HG03045 (cell line): ENCODE measurements at regions not wholly inside any gene's neighbourhood (a gene's known extent, or its start where the extent isn't known, plus 50 kb on each side); places are given as distances from the start of the nearest gene placed in this dataset.
"Not testable (repeated sequence)": the region's sequence is repeated elsewhere in the genome, so short reads cannot be mapped to it uniquely, and the experiment has no call there.

Experiments used
- ATAC-seq: cut with Tn5 transposase; IDR thresholded peaks from one replicate; pipeline ENCODE4 v1.9.1; 2021; ENCODE audit warnings: mild to moderate bottlenecking, moderate library complexity; ENCODE audit not compliant: unreplicated experiment

DNA sequence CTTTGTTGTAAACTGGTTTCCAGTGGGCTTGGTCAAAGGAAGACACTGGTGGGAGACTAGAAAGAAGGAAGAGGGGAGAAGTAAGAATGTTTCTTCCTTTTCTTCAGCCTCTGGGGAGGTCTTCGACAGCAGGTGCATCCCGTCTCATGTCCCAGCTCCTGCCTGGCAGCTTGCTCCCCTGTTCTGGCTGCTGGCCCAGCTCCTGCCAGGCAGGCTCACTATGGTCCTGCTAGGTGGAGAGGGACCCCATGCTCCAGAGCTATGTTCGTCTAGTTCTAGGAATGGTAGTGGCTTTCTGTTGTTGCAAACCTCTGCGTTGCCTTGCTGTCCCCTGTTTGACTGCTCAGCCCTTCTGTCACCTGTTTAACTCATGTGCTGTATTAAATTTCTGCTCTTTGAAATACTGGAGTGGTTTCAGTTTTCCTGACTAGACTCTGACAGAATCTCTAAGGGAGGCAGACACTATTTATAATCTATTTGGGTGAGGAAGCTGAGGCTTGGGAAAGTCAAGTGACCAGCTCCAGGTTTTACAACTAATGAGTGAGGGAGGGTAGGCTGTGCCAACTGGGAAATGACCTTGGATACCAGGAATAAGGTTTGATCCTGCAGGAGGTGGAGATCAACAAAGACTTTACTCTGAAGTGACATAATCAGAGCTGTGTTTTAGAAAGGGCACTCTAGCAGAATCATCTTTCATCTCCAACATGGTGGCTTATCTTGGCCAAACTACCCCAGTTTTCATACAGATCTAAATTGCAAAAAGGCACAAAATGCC lies 94.7 kb upstream of the DDHD1 start:
- no peak for ATAC-seq

DNA sequence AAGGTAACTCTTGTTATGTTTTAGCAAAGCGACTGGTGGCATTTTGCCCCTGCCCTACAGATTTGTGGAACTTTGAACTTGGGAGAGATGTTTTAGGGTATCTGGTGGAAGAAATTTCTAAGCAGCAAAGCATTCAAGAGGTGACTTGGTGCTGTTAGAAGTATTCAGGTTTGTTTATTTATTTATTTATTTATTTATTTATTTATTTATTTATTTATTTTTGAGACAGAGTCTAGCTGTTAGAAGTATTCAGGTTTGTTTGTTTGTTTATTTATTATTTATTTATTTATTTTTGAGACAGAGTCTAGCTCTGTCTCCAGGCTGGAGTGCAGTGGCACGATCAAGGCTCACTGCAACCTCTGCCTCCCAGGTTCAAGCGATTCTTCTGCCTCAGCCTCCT lies 89.8 kb upstream of the DDHD1 start:
- ATAC-seq: not testable (repeated sequence)

DNA sequence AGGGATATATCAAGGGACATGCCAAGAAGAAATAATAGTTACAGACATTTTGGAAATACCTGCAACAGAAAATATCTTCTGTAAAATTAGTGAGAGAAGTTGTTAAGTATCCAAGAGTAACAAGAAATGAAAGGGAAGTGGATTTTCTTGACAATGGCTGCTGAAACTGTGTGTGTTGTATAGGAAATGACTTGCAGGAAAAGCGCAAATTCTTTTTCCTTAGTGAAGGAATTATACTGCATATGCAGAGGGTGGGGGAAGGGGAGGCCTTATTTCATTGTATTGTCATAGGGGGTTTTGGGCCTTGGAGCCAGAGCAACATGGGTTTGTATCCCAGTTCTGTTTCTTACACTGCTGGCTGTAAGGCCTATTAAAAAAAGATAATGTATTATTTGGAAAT lies 84.4 kb upstream of the DDHD1 start:
- no peak for ATAC-seq

DNA sequence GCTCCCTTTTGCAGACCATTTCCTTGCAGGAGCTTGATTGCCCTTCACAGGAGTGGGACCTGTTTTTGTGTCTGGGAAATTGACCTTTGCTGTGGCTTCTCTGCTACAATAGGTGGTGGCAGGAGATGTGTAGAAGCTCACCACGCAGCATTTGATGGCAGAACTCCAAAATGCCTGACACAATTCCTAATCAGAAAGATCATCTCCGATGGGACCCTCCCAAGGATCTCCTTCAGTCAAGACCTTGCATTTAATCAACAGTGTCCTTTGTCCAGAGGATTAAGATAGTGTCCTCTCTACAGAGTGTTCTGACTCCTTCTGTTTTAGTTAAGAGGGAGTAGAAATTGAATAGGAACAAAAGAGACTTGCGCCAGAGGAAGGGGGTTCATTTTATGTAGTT lies 83.6 kb upstream of the DDHD1 start:
- no peak for ATAC-seq

DNA sequence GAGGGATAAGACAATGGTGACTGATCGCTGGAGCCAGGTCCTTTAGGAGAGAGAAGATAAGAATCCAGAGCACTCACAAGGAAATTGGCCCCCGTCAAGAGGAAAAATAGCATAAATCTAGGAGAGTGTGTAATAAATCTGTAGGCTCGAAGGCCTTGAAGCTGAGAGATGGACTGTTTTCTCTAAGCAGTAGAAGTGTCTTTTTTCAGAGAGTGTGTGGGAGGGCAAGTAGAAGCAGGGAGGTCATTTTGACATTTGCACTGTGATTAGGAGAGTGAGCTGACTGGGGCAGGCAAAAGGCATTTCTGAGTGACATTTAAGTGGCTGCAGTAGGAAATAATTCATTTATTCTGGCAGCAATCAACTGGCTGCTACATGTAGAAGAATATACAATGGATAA lies 78.0 kb upstream of the DDHD1 start:
- ATAC-seq: no peak

DNA sequence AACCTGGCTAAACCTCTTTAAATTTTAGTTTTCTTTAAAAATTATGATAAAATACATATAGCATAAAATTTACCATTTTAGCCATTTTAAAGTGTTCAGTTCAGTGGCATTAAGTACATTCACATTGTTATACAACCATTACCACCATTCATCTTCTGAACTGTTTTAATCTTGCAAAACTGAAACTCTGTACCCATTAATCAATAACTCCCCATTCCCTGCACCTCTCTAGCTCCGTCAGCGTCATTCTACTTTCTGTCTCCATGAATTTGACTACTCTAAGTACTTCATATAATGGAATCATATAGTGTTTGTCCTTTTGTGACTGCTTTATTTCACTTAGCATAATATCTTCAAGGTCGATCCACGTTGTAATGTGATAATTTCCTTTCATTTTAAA lies 75.8 kb upstream of the DDHD1 start:
- no peak for ATAC-seq

DNA sequence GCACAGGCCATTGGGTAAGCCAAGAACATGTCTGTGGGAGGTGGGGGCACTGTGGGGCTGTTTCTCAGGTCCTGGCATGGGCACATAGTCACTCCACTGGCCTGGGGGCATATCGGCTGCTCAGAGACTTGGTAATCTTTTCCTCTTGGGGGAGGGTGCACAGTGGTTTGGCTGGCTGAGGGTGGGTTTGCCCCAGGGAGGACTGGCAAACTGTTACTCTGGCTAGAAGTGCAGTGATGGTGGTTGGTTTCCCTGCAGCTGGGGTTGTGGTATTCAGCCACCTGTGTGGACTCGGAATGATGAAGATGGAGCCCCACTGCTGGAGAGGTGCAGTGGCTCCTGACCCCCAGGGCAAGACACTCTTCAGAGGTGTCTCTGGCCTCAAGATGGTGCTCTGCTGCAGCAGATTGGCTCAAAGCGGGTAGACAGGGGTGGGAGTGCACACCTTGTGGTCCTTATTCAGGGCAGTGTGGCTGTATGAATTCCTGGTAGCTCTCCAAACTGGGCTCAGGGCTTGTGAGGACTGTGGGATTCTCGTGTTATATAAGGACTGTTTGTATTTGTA lies 74.1 kb upstream of the DDHD1 start:
- no peak for ATAC-seq

DNA sequence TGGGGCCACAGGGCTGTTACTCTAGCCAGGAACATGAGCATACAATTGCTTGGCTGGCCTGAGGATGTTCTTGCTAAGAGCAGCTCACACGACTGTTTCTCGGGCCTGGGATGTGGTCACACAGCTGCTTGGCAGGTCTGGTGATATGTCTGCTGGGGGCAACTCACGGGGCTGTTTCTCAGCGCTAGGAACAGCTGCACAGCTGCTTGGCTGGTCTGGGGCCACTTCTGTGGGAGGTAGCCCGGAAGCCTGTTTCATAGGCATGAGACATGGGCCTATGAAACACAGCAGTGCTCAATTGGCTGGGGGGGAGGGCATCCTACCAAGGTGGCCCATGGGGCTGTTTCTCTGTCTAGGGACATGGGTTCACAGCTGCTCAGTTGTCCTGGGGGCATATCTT lies 73.4 kb upstream of the DDHD1 start:
- no peak for ATAC-seq

DNA sequence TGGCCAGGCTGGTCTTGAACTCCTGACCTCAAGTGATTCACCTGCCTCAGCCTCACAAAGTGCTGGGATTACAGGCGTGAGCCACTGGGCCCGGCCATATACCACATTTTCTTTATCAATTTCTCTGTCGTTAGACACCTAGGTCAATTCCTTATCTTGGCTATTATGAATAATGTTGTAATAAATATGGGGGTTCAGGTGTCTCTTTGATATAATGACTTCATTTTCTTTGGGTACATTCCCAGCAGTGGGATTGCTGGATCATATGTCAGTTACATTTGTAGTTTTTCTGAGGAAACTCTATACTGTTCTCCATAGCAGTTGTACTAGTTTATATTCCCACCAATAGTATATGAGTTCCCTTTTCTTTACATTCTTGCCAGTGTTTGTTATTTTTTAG lies 67.8 kb upstream of the DDHD1 start:
- no peak for ATAC-seq

DNA sequence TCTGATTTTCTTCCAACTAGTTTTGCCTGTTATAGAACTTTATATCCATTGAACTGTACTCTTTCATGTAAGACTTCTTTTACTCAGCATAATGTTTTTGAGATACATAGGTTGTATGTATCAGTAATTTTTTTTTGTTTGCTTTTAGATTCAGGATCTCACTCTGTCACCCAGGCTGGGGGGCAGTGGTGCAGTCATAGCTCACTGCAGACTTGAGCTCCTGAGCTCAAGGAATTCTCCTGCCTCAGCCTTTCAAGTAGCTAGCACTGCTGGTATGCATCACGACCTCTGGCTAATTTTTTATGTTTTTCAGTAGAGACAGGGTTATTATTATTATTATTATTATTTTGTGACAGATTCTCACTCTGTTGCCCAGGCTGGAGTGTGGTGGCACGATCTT lies 65.0 kb upstream of the DDHD1 start:
- no peak for ATAC-seq

DNA sequence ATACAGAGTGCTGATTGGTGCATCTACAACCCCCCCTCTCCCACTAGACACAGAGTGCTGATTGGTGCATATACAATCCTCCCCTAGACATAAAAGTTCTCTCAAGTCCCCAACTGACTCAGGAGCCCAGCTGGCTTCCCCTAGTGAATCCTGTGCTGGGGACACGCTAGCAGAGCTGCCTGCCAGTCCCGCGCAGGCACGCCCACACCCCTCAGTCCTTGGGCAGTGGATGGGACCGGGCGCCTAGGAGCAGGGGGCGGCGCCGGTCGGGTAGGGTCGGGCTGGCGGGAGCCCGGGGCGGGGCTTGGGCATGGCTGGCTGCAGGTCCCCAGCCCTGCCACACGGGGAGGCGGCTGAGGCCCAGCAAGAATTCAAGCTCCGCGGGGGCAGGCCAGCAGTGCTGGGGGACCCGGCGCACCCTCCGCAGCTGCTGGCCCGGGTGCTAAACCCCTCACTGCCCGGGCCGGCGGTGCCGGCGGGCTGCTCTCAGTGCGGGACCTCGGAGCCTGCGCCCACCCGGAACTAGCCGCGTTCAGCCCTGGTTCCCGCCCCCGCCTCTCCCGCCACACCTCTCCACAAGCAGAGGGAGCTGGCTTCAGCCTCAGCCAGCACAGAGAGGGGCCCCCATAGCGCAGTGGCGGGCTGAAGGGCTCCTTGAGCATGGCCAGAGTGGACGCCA lies 64.3 kb upstream of the DDHD1 start:
- ATAC-seq: peak; percentile 99

DNA sequence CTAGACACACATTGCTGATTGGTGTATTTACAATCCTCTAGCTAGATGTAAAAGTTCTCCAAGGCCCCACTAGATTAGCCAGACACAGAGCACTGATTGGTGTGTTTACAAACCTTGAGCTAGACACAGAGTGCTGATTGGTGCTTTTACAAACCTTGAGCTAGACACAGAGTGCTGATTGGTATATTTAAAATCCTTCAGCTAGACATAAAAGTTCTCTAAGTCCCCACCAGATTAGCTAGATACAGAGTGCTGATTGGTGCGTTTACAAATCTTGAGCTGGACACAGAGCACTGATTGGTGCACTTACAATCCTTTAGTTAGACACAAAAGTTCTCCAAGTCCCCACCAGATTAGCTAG lies 63.8 kb upstream of the DDHD1 start:
- not testable (repeated sequence) for ATAC-seq

DNA sequence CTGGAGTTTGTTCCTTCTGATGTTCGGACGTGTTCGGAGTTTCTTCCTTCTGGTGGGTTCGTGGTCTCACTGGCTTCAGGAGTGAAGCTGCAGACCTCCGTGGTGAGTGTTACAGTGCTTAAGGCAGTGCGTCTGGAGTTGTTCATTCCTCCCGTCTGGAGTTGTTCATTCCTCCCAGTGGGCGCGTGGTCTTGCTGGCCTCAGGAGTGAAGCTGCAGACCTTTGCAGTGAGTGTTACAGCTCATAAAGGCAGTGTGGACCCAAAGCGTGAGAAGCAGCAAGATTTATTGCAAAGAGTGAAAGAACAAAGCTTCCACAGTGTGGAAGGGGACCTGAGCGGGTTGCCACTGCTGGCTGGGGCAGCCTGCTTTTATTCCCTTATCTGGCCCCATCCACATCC lies 63.4 kb upstream of the DDHD1 start:
- ATAC-seq: not testable (repeated sequence)

DNA sequence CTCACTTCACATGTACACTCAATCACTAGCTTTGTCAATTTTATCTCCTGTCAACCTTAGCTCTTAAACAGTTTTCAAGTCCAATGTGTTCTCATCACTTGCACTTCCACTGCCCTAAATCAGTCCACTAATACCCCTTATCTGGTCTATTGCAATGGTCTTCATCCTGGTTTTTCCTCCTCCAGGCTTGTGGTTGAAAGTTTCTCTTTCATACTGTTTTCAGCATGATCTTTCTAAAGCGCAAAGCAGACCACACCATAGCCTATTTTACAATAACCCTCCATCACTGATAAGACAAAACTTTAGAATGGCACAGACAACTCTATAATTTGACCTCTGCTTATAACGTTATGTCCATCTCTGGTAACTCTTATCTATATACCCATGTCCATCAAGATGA lies 62.0 kb upstream of the DDHD1 start:
- ATAC-seq: no peak

DNA sequence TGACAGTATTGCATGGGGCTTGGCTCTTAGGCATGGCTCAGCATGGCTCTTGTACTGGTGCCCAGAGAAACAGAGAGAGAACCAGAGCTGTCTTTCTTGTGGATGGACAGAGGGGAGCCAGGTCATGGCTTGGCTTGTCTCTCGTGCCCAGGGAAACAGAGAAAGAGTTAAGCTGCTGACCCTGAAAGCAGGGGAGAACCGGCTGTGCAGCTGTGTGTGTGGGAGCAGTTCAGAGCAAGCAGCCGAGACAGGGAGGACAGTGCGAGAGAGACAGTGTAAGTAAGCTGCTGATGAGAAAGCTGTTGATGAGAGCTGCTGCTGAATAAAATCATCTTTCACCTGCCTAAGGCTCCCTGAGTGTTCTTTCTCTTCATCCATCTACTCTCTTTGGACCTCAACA lies 61.3 kb upstream of the DDHD1 start:
- no peak for ATAC-seq

DNA sequence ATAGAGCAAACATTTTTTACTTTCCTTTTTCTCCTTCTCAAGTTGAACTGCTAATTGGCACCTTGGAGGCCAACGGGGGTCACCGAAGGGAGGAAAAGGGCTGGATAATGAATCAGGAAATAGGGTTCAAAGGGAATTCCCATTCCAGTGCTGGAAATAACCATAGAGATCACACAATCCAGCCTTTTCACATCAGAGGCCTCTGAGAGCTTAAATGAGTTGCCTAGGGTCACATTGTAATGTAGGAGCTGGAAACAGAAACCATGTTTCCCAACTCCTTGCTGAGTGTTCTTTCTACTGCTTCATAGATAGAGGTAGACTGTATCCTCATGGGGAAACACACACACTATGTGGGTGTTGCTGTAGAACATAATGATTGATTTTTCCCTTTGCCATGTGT lies 60.6 kb upstream of the DDHD1 start:
- no peak for ATAC-seq

DNA sequence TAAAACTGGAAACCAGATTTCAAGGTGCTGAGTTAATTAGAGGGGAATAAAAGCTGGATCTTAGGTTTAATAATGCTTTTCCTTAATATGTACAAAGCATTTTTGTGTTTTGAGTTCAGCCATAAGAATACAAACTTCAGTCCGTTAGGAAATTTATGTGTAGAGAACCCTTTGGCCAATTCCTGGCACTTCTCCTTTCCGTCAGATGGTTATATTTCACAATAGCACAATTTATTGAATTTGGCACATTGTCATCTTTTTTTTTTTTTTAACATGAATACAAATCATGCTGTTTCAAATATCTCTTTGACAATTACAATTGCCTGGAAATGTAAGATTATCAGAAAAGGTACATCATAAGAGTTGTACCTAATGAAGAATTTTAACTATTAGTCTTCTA lies 56.2 kb upstream of the DDHD1 start:
- ATAC-seq: no peak
